ENCODE measurements at regions not wholly inside any gene's neighbourhood (a gene's known extent, or its start where the extent isn't known, plus 50 kb on each side); places are given as distances from the start of the nearest gene placed in this dataset.
"Not testable (repeated sequence)": the region's sequence is repeated elsewhere in the genome, so short reads cannot be mapped to it uniquely, and the experiment has no call there.

- no peaks in the 10 kb centered on the region for H3K27me3 Mint-ChIP-seq (ENCODE audit: low read depth)
- H3K9me3 Mint-ChIP-seq (ENCODE audit: insufficient read depth), result peaks cover 5% of the 10 kb centered on the region
- H3K27ac Mint-ChIP-seq, result no peak overlapping the region
- H3K36me3 Mint-ChIP-seq (ENCODE audit: low read depth), result peaks cover 44% of the 10 kb centered on the region
- ChIA-PET POLR2A (no interaction called here), CTCF (interaction anchor here (1.5 to 2.6 kb wide), 2 partner anchors 11 to 63 kb away, joined by 3 to 12 read pairs; a partner anchor contains a TSS)
- peaks cover 25% of the 10 kb centered on the region for H3K4me1 Mint-ChIP-seq (ENCODE audit: low read depth)
- no peak for ATAC-seq
- H3K4me3 Mint-ChIP-seq, result no peak overlapping the region
- no peak for DNase-seq
These were observed 132.0 kb downstream of the HAUS1 start for GRCh38 chr18:46236156-46236555.

GRCh38 chr18:46237891-46238290 lies 133.7 kb downstream of the HAUS1 start:
- Mint-ChIP-seq H3K27me3 (ENCODE audit: low read depth) (no peaks in the 10 kb centered on the region), H3K4me1 (ENCODE audit: low read depth) (peaks cover 18% of the 10 kb centered on the region), H3K27ac (no peak overlapping the region), H3K36me3 (ENCODE audit: low read depth) (peaks cover 43% of the 10 kb centered on the region), H3K4me3 (no peak overlapping the region), H3K9me3 (ENCODE audit: insufficient read depth) (peaks cover 5% of the 10 kb centered on the region)
- POLR2A ChIA-PET, result no interaction called here
- CTCF ChIA-PET, result no interaction called here
- no peak for ATAC-seq
- no peak for DNase-seq

- DNase-seq (no peak), ATAC-seq (no peak)
- peaks cover 18% of the 10 kb centered on the region for H3K4me1 Mint-ChIP-seq (ENCODE audit: low read depth)
- ChIA-PET POLR2A (interaction anchor here (0.6 to 1.5 kb wide), 3 partner anchors 9 to 18 kb away, joined by 3 to 5 read pairs (median 5); no protein-coding TSS in a partner anchor), CTCF (interaction anchor here (0.9 to 2.7 kb wide), 5 partner anchors 14 to 90 kb away, joined by 3 to 13 read pairs (median 3); a partner anchor contains a TSS)
- H3K9me3 Mint-ChIP-seq (ENCODE audit: insufficient read depth), result peaks cover 5% of the 10 kb centered on the region
- H3K27me3 Mint-ChIP-seq (ENCODE audit: low read depth), result no peaks in the 10 kb centered on the region
- H3K27ac Mint-ChIP-seq, result no peak overlapping the region
- no peak overlapping the region for H3K4me3 Mint-ChIP-seq
- H3K36me3 Mint-ChIP-seq (ENCODE audit: low read depth), result peaks cover 45% of the 10 kb centered on the region
These were observed 135.4 kb downstream of the HAUS1 start for GRCh38 chr18:46239549-46239948.

- ATAC-seq (no peak), DNase-seq (no peak)
- no peak overlapping the region for H3K4me3 Mint-ChIP-seq
- ChIA-PET CTCF (interaction anchor here (0.9 to 2.7 kb wide), 4 partner anchors 16 to 91 kb away, joined by 3 to 13 read pairs (median 4); a partner anchor contains a TSS), POLR2A (interaction anchor here (0.6 to 1.5 kb wide), 3 partner anchors 9 to 39 kb away, joined by 3 to 5 read pairs (median 5); no protein-coding TSS in a partner anchor)
- H3K36me3 Mint-ChIP-seq (ENCODE audit: low read depth), result peaks cover 45% of the 10 kb centered on the region
- peaks cover 5% of the 10 kb centered on the region for H3K9me3 Mint-ChIP-seq (ENCODE audit: insufficient read depth)
- peaks cover 18% of the 10 kb centered on the region for H3K4me1 Mint-ChIP-seq (ENCODE audit: low read depth)
- H3K27ac Mint-ChIP-seq, result no peak overlapping the region
- H3K27me3 Mint-ChIP-seq (ENCODE audit: low read depth), result no peaks in the 10 kb centered on the region
These were observed 135.8 kb downstream of the HAUS1 start for GRCh38 chr18:46239998-46240397.

- H3K36me3 Mint-ChIP-seq (ENCODE audit: low read depth), result peaks cover 44% of the 10 kb centered on the region
- ATAC-seq; H3K27ac Mint-ChIP-seq; DNase-seq; H3K4me3 Mint-ChIP-seq; H3K27me3 Mint-ChIP-seq (ENCODE audit: low read depth); H3K9me3 Mint-ChIP-seq (ENCODE audit: insufficient read depth): not testable (repeated sequence)
- ChIA-PET POLR2A (interaction anchor here (0.7 kb wide), 1 partner anchor 21 kb away, joined by 3 read pairs; no protein-coding TSS in a partner anchor), CTCF (interaction anchor here (2.7 kb wide), 1 partner anchor 68 kb away, joined by 13 read pairs; a partner anchor contains a TSS)
- peaks cover 18% of the 10 kb centered on the region for H3K4me1 Mint-ChIP-seq (ENCODE audit: low read depth)
These were observed 137.2 kb downstream of the HAUS1 start for GRCh38 chr18:46241393-46241792.

- no peaks in the 10 kb centered on the region for H3K27me3 Mint-ChIP-seq (ENCODE audit: low read depth)
- DNase-seq (no peak), ATAC-seq (no peak)
- no peak overlapping the region for H3K4me3 Mint-ChIP-seq
- POLR2A ChIA-PET, result no interaction called here
- H3K9me3 Mint-ChIP-seq (ENCODE audit: insufficient read depth), result no peaks in the 10 kb centered on the region
- CTCF ChIA-PET, result no interaction called here
- no peak overlapping the region for H3K27ac Mint-ChIP-seq
- peaks cover 19% of the 10 kb centered on the region for H3K4me1 Mint-ChIP-seq (ENCODE audit: low read depth)
- H3K36me3 Mint-ChIP-seq (ENCODE audit: low read depth), result peaks cover 45% of the 10 kb centered on the region
These were observed 138.0 kb downstream of the HAUS1 start for GRCh38 chr18:46242183-46242582.

- CTCF ChIA-PET, result interaction anchor here (1.1 kb wide), 1 partner anchor 70 kb away, joined by 5 read pairs; a partner anchor contains a TSS
- DNase-seq, result no peak
- Mint-ChIP-seq H3K9me3 (ENCODE audit: insufficient read depth) (no peaks in the 10 kb centered on the region), H3K27me3 (ENCODE audit: low read depth) (no peaks in the 10 kb centered on the region), H3K27ac (no peak overlapping the region), H3K4me3 (no peak overlapping the region), H3K4me1 (ENCODE audit: low read depth) (peaks cover 20% of the 10 kb centered on the region), H3K36me3 (ENCODE audit: low read depth) (peaks cover 42% of the 10 kb centered on the region)
- ATAC-seq, result no peak
- POLR2A ChIA-PET, result no interaction called here
These were observed 138.9 kb downstream of the HAUS1 start for GRCh38 chr18:46243095-46243494.

GRCh38 chr18:46243673-46244072 lies 139.5 kb downstream of the HAUS1 start:
- DNase-seq, result no peak
- Mint-ChIP-seq H3K27ac (no peak overlapping the region), H3K4me1 (ENCODE audit: low read depth) (peaks cover 26% of the 10 kb centered on the region), H3K27me3 (ENCODE audit: low read depth) (no peaks in the 10 kb centered on the region), H3K9me3 (ENCODE audit: insufficient read depth) (no peaks in the 10 kb centered on the region), H3K36me3 (ENCODE audit: low read depth) (peaks cover 45% of the 10 kb centered on the region), H3K4me3 (no peak overlapping the region)
- no peak for ATAC-seq
- ChIA-PET CTCF (interaction anchor here (1.1 kb wide), 1 partner anchor 70 kb away, joined by 5 read pairs; a partner anchor contains a TSS), POLR2A (no interaction called here)

GRCh38 chr18:46246101-46246500 lies 141.9 kb downstream of the HAUS1 start:
- H3K36me3 Mint-ChIP-seq (ENCODE audit: low read depth), result peaks cover 57% of the 10 kb centered on the region
- H3K4me1 Mint-ChIP-seq (ENCODE audit: low read depth), result peaks cover 49% of the 10 kb centered on the region
- no peak for ATAC-seq
- H3K27ac Mint-ChIP-seq, result peak overlapping the region; percentile 58
- no peaks in the 10 kb centered on the region for H3K9me3 Mint-ChIP-seq (ENCODE audit: insufficient read depth)
- CTCF ChIA-PET, result no interaction called here
- H3K4me3 Mint-ChIP-seq, result no peak overlapping the region
- H3K27me3 Mint-ChIP-seq (ENCODE audit: low read depth), result no peaks in the 10 kb centered on the region
- POLR2A ChIA-PET, result interaction anchor here (0.8 kb wide), 1 partner anchor 73 kb away, joined by 3 read pairs; no protein-coding TSS in a partner anchor
- no peak for DNase-seq

- ATAC-seq, result no peak
- Mint-ChIP-seq H3K27me3 (ENCODE audit: low read depth) (no peaks in the 10 kb centered on the region), H3K36me3 (ENCODE audit: low read depth) (peaks cover 61% of the 10 kb centered on the region), H3K9me3 (ENCODE audit: insufficient read depth) (no peaks in the 10 kb centered on the region), H3K4me3 (no peak overlapping the region), H3K4me1 (ENCODE audit: low read depth) (peaks cover 58% of the 10 kb centered on the region), H3K27ac (peak overlapping the region; percentile 80)
- DNase-seq, result no peak
- ChIA-PET CTCF (interaction anchor here (1.3 to 1.7 kb wide), 2 partner anchors 34 to 75 kb away, joined by 4 to 6 read pairs; a partner anchor contains a TSS), POLR2A (interaction anchor here (0.9 kb wide), 1 partner anchor 75 kb away, joined by 6 read pairs; a partner anchor contains a TSS)
These were observed 143.8 kb downstream of the HAUS1 start for GRCh38 chr18:46247942-46248341.

- Mint-ChIP-seq H3K4me1 (ENCODE audit: low read depth) (peaks cover 62% of the 10 kb centered on the region), H3K4me3 (peak overlapping the region; percentile 67), H3K9me3 (ENCODE audit: insufficient read depth) (no peaks in the 10 kb centered on the region), H3K36me3 (ENCODE audit: low read depth) (peaks cover 72% of the 10 kb centered on the region), H3K27ac (peak overlapping the region; percentile 93), H3K27me3 (ENCODE audit: low read depth) (no peaks in the 10 kb centered on the region)
- ChIA-PET POLR2A (interaction anchor here (0.6 to 1.8 kb wide), 11 partner anchors 11 to 665 kb away, joined by 3 to 10 read pairs (median 3); a partner anchor contains a TSS), CTCF (interaction anchor here (0.6 to 2.3 kb wide), 11 partner anchors 10 to 408 kb away, joined by 3 to 25 read pairs (median 4); a partner anchor contains a TSS)
- ATAC-seq (peak; percentile 95), DNase-seq (peak; percentile 81)
These were observed 146.1 kb downstream of the HAUS1 start for GRCh38 chr18:46250084-46250811.

GRCh38 chr18:46250812-46251173 lies 146.6 kb downstream of the HAUS1 start:
- DNase-seq, result no peak
- ChIA-PET POLR2A (interaction anchor here (0.6 to 1.8 kb wide), 11 partner anchors 11 to 665 kb away, joined by 3 to 10 read pairs (median 3); a partner anchor contains a TSS), CTCF (interaction anchor here (0.6 to 2.3 kb wide), 7 partner anchors 9 to 372 kb away, joined by 3 to 25 read pairs (median 4); a partner anchor contains a TSS)
- Mint-ChIP-seq H3K27ac (peak overlapping the region; percentile 93), H3K4me3 (peak overlapping the region; percentile 67), H3K36me3 (ENCODE audit: low read depth) (peaks cover 74% of the 10 kb centered on the region), H3K4me1 (ENCODE audit: low read depth) (peaks cover 62% of the 10 kb centered on the region), H3K27me3 (ENCODE audit: low read depth) (no peaks in the 10 kb centered on the region), H3K9me3 (ENCODE audit: insufficient read depth) (no peaks in the 10 kb centered on the region)
- no peak for ATAC-seq

Measured in activated CD8-positive, alpha-beta T cell treated with anti-CD3 and anti-CD28 coated beads, Interleukin-2, amount 10 ng/mL, durations not matched to agents 7 days and 5 days (primary cell).